ENCODE measurements at regions not wholly inside any gene's neighbourhood (a gene's known extent, or its start where the extent isn't known, plus 50 kb on each side); places are given as distances from the start of the nearest gene placed in this dataset.

GRCh38 chr15:98398056-98398455, 250.3 kb upstream of the IGF1R start:
- in situ Hi-C loops (cut with MboI) = no loop called here
- ChIA-PET CTCF (ENCODE audit: low intra/inter-chr PET ratio) (no interaction called here), POLR2A (no interaction called here)
- 1% methylated on average over 4 of the region's 4 CpGs for WGBS (ENCODE audit: insufficient coverage, low coverage, missing lambda C conversion rate)
- no peak overlapping the region for H3K9ac ChIP-seq (ENCODE audit: insufficient read depth in 1 of 2, low read depth in 2 of 2, low read length in 2 of 2)
- BruUV-seq (replicated peaks) = no TSS peak
- FAIRE-seq (no peak), DNase-seq (ENCODE audit: extremely low read depth in 1 of 4, low spot score in 3 of 4) (no peak), ATAC-seq (no peak)
- H3K4me2 ChIP-seq (ENCODE audit: insufficient read depth, low read length) = no peak overlapping the region
- no peaks in the 10 kb centered on the region for H3K4me1 ChIP-seq (replicated peaks in 1 of 2; ENCODE audit: control insufficient read depth in 2 of 2, insufficient read depth in 2 of 2, low read length in 2 of 2)
- no peak overlapping the region for H3K4me3 ChIP-seq
- H3K9me3 ChIP-seq (replicated peaks; ENCODE audit: control insufficient read depth, insufficient read depth, low read depth, low read length) = no peaks in the 10 kb centered on the region
- TF ChIP-seq ZNF174 (CRISPR knock-in tag; IDR thresholded peaks at IDR 0.05) = no peak
- TF ChIP-seq MYNN (IDR thresholded peaks at IDR 0.05) = no peak
- TF ChIP-seq MYNN (CRISPR knock-in tag; IDR thresholded peaks at IDR 0.05) = no peak
- TF ChIP-seq CREB3 (tag; conservative IDR thresholded peaks at IDR 0.05; ENCODE audit: low read depth) = no peak
- no peak for TF ChIP-seq ZNF75A (CRISPR knock-in tag; IDR thresholded peaks at IDR 0.05)
- no peaks in the 10 kb centered on the region for H3K36me3 ChIP-seq (ENCODE audit: control insufficient read depth, insufficient read depth, low read length)
- intact Hi-C loops (cut with micrococcal nuclease) = no loop called here
- no peaks in the 10 kb centered on the region; the same call in 1 of the 2 replicates for H4K20me1 ChIP-seq (replicated peaks; ENCODE audit: control insufficient read depth, insufficient read depth, low read length)
- H3K9me1 ChIP-seq (ENCODE audit: control insufficient read depth, insufficient read depth, low read length) = no peaks in the 10 kb centered on the region
- peaks cover 0 to 12% of the 10 kb centered on the region in 2 experiments; a peak in 3 of 5 replicates for H3K27me3 ChIP-seq (ENCODE audit: control insufficient read depth in 2 of 2, insufficient read depth in 2 of 2, low read length in 2 of 2)
- H3K79me2 ChIP-seq (ENCODE audit: control insufficient read depth, insufficient read depth, low read length) = no peaks in the 10 kb centered on the region
- H3K27ac ChIP-seq (ENCODE audit: extremely low read depth, low read depth, low read length) = no peak overlapping the region
- H2AFZ ChIP-seq (ENCODE audit: low read depth, low read length) = no peak overlapping the region

GRCh38 chr15:98398886-98399285, 249.5 kb upstream of the IGF1R start:
- Histone ChIP-seq H3K4me3 (no peak overlapping the region), H3K9me1 (ENCODE audit: control insufficient read depth, insufficient read depth, low read length) (no peaks in the 10 kb centered on the region), H3K9me3 (replicated peaks; ENCODE audit: control insufficient read depth, insufficient read depth, low read depth, low read length) (no peaks in the 10 kb centered on the region), H3K27me3 (ENCODE audit: control insufficient read depth in 2 of 2, insufficient read depth in 2 of 2, low read length in 2 of 2) (peaks cover 2 to 11% of the 10 kb centered on the region in 2 experiments; a peak in 3 of 5 replicates), H3K9ac (ENCODE audit: insufficient read depth in 1 of 2, low read depth in 2 of 2, low read length in 2 of 2) (no peak overlapping the region), H2AFZ (ENCODE audit: low read depth, low read length) (no peak overlapping the region), H3K36me3 (ENCODE audit: control insufficient read depth, insufficient read depth, low read length) (no peaks in the 10 kb centered on the region), H4K20me1 (replicated peaks; ENCODE audit: control insufficient read depth, insufficient read depth, low read length) (no peaks in the 10 kb centered on the region; the same call in 1 of the 2 replicates), H3K4me2 (ENCODE audit: insufficient read depth, low read length) (no peak overlapping the region), H3K4me1 (replicated peaks in 1 of 2; ENCODE audit: control insufficient read depth in 2 of 2, insufficient read depth in 2 of 2, low read length in 2 of 2) (no peaks in the 10 kb centered on the region), H3K79me2 (ENCODE audit: control insufficient read depth, insufficient read depth, low read length) (no peaks in the 10 kb centered on the region), H3K27ac (ENCODE audit: extremely low read depth, low read depth, low read length) (no peak overlapping the region)
- intact Hi-C loops (cut with micrococcal nuclease) = no loop called here
- ChIA-PET CTCF (ENCODE audit: low intra/inter-chr PET ratio) (no interaction called here), POLR2A (no interaction called here)
- ATAC-seq = no peak
- WGBS (ENCODE audit: insufficient coverage, low coverage, missing lambda C conversion rate) = 0% methylated on average over 4 of the region's 4 CpGs
- no TSS peak for BruUV-seq (replicated peaks)
- FAIRE-seq = no peak
- DNase-seq (ENCODE audit: extremely low read depth in 1 of 4, low spot score in 3 of 4) = no peak
- in situ Hi-C loops (cut with MboI) = no loop called here
- TF ChIP-seq JUN (IDR thresholded peaks at IDR 0.05; ENCODE audit: borderline replicate concordance, low read depth, low read length) = no peak
- TF ChIP-seq JUN (CRISPR knock-in tag; IDR thresholded peaks at IDR 0.05; ENCODE audit: borderline replicate concordance) = no peak
- TF ChIP-seq ARID1B (IDR thresholded peaks at IDR 0.05) = no peak
- TF ChIP-seq NBN (IDR thresholded peaks at IDR 0.05; ENCODE audit: low read depth) = no peak
- TF ChIP-seq BDP1 (IDR thresholded peaks at IDR 0.05; ENCODE audit: insufficient read depth, insufficient read length) = no peak
- TF ChIP-seq BMI1 (IDR thresholded peaks at IDR 0.05; ENCODE audit: low read length) = no peak
- TF ChIP-seq PREB (CRISPR knock-in tag; IDR thresholded peaks at IDR 0.05) = no peak
- TF ChIP-seq KLF16 (IDR thresholded peaks at IDR 0.05) = no peak
- no peak for TF ChIP-seq ZBTB7A (IDR thresholded peaks at IDR 0.05; ENCODE audit: borderline replicate concordance, control insufficient read depth, low read depth, low read length)
- TF ChIP-seq ZBTB9 (CRISPR knock-in tag; IDR thresholded peaks at IDR 0.05) = no peak
- no peak for TF ChIP-seq DIDO1 (tag; IDR thresholded peaks at IDR 0.05; ENCODE audit: low read depth)
- no peak for TF ChIP-seq ZNF77 (CRISPR knock-in tag; IDR thresholded peaks at IDR 0.05)
